COLO668 (cell line): ENCODE measurements at regions not wholly inside any gene's neighbourhood (a gene's known extent, or its start where the extent isn't known, plus 50 kb on each side); places are given as distances from the start of the nearest gene placed in this dataset.

Source experiments
- DNase-seq: peaks from one replicate; lab custom pipeline; 2025; ENCODE audit not compliant: unreplicated experiment; lab: John Stamatoyannopoulos, UW

DNA sequence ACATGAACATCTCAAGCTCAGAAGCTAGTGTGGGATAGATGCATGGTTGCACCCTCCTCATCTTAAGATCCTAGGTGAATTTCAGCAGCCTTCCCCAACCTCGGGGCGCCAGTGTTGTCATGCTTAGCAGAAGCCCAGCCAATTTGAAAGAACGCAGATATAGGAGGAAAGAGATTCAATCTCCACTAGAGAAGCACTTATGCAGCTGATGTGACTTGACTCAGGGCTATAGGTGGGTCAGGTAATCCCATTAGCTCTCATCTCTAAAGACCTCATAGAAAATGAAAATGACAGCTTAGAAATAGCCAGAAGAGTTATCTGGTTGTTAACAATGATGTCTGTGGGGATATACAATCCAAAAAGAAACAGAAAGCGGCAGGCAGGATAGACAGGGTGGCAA, 310.5 kb downstream of the GPAM start:
- no peak for DNase-seq

GRCh38 chr10:111873621-111874135, 309.9 kb downstream of the GPAM start:
- no peak for DNase-seq

DNA sequence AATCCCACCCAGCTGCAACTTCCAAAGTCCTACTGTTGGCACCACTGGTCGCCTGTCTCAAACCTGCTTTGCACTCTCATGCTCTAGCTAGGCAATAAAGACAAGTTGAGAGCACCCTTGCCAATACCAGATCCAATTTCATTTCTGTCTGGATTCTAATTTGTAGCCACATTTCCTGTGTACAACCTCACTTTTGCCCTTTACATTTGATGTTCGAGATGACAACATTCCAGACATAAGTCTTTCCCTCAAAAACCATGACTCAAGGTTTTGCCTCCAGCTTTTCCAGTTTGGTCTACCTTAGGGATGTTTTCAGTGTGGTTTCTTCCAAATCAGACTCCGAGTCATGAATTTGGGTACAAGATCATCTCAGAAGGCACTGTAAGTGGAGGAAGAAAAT, 309.0 kb downstream of the GPAM start:
- DNase-seq = no peak

- no peak for DNase-seq
Observed at GRCh38 chr10:111875725-111876124, 307.8 kb downstream of the GPAM start.

- no peak for DNase-seq
Observed at GRCh38 chr10:111877258-111877657, 306.3 kb downstream of the GPAM start.

- no peak for DNase-seq
Observed at GRCh38 chr10:111879969-111880368, 303.6 kb downstream of the GPAM start.

DNA sequence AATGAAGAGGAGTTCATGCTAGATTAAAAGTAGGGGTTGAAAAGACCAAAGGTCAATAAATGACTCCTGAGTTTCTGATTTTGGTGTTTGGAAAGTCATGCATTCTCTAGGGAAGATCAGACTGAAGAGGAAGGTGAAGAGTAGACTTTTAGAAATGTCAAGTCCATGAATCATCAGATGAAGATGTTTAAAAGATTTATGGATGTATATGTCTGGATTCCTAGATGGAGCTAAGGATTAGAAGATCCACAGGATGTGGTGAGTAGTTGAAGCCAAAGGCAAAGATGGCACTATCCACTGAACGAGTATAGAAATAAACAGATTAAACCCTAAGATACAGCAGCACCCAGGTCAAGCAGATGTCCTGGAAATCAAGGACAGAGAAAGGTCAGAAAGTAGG, 298.5 kb downstream of the GPAM start:
- no peak for DNase-seq

DNA sequence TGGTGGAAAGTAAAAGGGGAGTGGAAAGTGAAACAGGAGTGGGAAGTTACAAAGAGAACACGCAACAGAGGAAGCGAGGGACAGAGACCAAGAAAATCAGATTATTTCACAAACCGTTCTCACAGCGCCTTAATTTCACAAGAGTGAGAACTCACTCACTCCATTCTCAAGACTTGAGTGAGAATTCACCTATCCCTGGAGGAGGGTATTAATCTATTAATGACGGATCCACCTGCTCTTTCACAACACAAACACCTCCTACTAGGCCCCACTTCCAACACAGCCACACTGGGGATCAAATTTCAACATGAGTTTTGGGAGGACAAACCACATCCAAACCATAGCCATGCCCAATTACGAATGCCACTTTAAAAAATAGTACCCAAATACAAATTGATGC, 297.6 kb downstream of the GPAM start:
- DNase-seq = no peak

DNA sequence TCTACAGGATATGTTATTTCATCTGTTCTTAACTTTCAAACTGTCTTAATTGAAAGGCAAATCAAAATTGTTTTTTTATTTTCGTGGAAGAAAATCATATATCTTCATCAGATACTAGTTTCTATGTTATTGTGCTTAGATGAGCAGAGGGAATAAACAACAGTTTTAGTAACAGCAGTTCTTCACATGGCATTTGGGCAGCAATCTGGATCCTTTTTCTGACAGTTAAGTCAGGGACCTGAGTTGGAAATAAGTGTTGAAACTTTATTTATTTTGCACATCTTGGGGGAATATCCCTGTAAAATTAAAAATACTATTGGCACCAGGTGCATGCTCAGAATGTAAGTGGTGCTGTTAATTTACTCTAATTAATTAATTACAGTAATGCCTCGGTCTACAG, 296.3 kb downstream of the GPAM start:
- no peak for DNase-seq

GRCh38 chr10:111890046-111890445, 293.5 kb downstream of the GPAM start:
- no peak for DNase-seq

DNA sequence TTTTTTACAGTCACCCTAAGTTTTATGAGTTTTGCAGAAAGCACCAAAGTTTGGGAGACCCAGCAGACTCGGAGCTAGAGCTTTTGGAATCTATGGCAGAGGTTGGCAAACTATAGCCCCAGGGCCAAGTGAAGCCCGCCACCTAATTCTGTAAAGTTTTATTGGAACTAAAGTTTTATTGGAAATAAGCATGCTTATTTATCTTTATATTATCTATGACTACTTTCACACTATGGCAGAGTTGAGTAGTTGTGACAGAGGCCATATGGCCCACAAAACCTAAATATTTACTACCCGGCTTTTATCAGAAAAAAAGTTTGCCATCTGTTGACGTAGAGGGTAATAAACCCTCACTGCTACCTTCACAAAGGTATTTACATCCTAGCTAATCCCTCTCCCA, 267.6 kb downstream of the GPAM start:
- no peak for DNase-seq

DNA sequence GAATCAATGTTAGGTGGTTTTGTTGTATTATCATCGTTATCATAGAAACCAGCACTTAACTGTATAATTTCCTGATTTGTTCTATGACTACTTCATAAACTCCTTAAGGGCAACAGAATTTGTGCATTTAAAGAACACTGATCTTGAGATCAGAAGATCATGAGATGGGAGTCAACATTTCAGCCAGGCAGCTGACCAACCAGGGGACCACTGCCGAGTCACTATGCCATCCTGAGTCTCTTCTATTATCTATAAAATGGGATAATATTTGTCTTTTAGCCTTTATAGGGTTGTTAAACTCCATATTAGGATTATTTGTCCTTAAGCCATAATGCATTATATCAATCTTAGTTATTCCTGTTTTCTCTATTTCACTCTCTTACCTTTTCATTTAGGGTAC, 261.7 kb downstream of the GPAM start:
- DNase-seq = no peak

- DNase-seq = no peak
Observed at GRCh38 chr10:111923032-111923431, 260.5 kb downstream of the GPAM start.

DNA sequence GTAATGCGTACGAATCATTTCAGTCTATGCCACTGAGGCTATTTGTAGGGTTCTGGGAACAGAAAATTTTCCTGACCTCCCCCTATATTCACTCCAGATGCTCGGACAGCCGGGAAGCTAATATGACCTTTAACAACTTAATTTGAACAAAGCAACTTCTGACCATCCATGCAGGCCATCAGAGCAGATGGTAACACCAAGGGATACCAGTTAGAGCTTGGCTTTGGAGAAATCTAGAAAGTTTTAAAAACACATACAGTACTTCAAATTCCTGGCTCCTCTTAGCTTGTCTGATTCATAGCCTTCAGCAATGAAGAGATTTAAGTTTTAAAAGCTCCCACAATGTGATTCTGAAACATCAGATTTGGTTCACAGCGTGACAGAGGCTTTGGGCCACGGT, 257.3 kb downstream of the GPAM start:
- DNase-seq = no peak

DNA sequence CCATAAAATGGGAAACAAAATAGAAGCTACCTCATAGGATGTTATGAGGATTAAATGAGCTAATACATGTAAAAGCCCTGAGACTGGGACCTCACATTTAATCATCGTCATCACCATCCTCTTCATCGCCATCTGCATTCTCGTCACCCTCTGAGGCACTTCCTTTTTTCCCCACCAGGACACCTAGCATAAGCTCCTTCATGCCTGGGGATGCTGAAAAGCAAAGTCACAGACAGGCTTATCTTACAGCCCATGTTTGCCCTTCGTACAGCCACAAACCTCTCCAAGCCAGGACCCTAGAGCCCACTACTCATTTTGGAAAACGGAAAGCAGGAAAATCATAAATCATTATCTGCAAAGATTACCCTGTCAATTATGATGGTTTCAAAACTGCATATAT, 249.6 kb downstream of the GPAM start:
- DNase-seq = no peak

- DNase-seq = no peak
Observed at GRCh38 chr10:111934931-111935330, 248.6 kb downstream of the GPAM start.

DNA sequence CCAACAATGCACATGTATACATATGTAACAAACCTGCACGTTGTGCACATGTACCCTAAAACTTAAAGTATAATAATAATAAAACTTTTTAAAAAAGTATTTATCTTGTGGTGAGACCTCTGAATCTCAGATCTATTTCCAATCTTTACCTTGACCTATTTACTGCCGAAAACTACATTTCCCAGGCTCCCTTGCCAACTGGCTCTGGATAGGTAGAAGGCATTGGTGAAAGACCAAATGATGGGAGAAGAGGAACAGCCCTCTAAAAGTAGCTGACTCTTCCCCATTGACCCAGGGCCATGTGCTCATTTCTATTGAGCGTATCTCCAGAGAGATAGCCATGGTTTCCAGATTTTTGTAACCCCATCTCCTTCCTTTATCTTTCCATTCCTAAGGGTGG, 247.4 kb downstream of the GPAM start:
- no peak for DNase-seq

- no peak for DNase-seq
Observed at GRCh38 chr10:111944331-111944730, 239.2 kb downstream of the GPAM start.

GRCh38 chr10:111953949-111954348, 229.6 kb downstream of the GPAM start:
- no peak for DNase-seq

- no peak for DNase-seq
Observed at GRCh38 chr10:111954386-111954785, 229.2 kb downstream of the GPAM start.

- no peak for DNase-seq
Observed at GRCh38 chr10:111956841-111957240, 226.7 kb downstream of the GPAM start.

DNA sequence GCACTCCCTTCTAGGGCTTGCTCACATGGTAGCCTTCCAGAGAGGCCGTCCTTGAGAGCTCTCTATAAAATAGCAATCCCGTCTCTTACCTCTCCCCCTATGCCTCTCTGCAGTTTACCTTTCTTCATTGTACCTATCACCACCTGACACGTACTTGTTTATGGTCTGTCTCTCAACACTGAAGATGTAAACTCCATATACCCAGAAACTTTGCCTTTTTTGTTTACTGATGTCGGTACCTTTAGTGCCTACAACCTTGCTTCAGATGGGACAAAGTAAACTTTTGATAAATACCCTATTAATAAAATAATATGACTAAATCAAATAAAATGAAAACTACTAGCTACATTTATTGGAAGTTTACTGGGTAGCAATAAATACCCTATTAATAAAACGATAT, 220.6 kb downstream of the GPAM start:
- DNase-seq = no peak

DNA sequence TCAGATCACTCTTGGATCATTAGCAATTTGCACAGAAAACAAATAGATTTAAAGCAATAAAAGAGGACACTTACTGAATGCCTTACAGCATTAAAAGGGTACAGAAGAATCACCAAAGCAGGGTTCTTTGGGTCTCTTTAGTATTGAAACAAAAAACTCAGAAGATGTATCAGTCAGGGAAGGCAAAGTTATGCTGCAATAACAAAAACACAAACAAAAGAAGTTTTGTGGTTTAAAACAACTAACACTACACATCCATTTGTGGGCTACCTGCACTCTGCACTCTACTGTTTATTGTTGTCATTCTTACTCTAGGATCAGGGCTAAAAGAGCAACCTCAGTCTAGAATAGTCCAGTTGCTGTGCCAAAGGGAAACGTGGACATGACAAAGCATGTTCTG, 216.4 kb downstream of the GPAM start:
- DNase-seq = no peak

GRCh38 chr10:111967547-111967946, 216.0 kb downstream of the GPAM start:
- no peak for DNase-seq
